Endothelial cell of umbilical vein (primary cell): ENCODE measurements at regions not wholly inside any gene's neighbourhood (a gene's known extent, or its start where the extent isn't known, plus 50 kb on each side); places are given as distances from the start of the nearest gene placed in this dataset.

Experiments used
- BruUV-seq: library from RNA; stranded (reverse); fragments of 400-500 nt; replicated peaks from 2 replicates; lab custom pipeline; 2021; lab: Mats Ljungman, UMichigan
- CTCF ChIA-PET: fragments of 300-600, 350-600 bp; sonication (Branson Sonifier 250); formaldehyde crosslinking; loops from one replicate; lab custom pipeline; 2021; ENCODE audit warnings: antibody characterized with exemption, inconsistent platforms; lab: Charles Lee
- POLR2A ChIA-PET: fragments of 300-600, 350-600 bp; sonication (Branson Sonifier 250); formaldehyde crosslinking; loops from one replicate; lab custom pipeline; 2021; ENCODE audit warnings: antibody characterized with exemption, inconsistent platforms; lab: Charles Lee
- DNase-seq: peaks from one replicate; pipeline ENCODE4 v3.0.0-alpha.2; 2011; ENCODE audit warnings: low read depth, low spot score
- FAIRE-seq: peaks from 2 replicates; lab custom pipeline; 2011; peaks lifted over from hg19 to GRCh38; lab: Jason Lieb, UNC
- H2AFZ ChIP-seq: 2 replicates; pipeline ENCODE4 v1.6.0; 2012; ENCODE audit warnings: low read depth, low read length, control low read depth, inconsistent platforms
- H3K27ac ChIP-seq: 2 replicates; pipeline ENCODE4 v1.5.1; 2011; ENCODE audit warnings: low read depth, mild to moderate bottlenecking, control low read depth, low read length, moderate library complexity; ENCODE audit not compliant: insufficient read depth
- H3K27me3 ChIP-seq, 2 experiments: 2 replicates each; pipeline versions ENCODE4 v1.6.0 to v1.6.1; 2011; ENCODE audit warnings: low read length in 2 of 2, mixed read lengths in 1 of 2; ENCODE audit not compliant: control insufficient read depth in 2 of 2, insufficient read depth in 2 of 2
- H3K36me3 ChIP-seq, 2 experiments: 2 replicates in 1 of 2; 3 replicates in 1 of 2; pipeline ENCODE4 v1.5.1; 2011; ENCODE audit warnings: low read length in 2 of 2, mild to moderate bottlenecking in 1 of 2, moderate library complexity in 1 of 2; ENCODE audit not compliant: control insufficient read depth in 2 of 2, insufficient read depth in 2 of 2; ENCODE audit errors: extremely low read depth in 1 of 2
- H3K4me1 ChIP-seq: 3 replicates; pipeline ENCODE4 v1.5.1; 2011; ENCODE audit warnings: mild to moderate bottlenecking, low read length; ENCODE audit not compliant: control insufficient read depth, insufficient read depth; ENCODE audit errors: extremely low read depth
- H3K4me2 ChIP-seq: 2 replicates; pipeline ENCODE4 v1.6.1; 2011; ENCODE audit warnings: low read length, control low read depth, mixed read lengths; ENCODE audit not compliant: insufficient read depth
- H3K4me3 ChIP-seq, 3 experiments: fragments of 200-600 bp in 1 of 3; sonication (generic), shearing (Covaris generic) in 1 of 3; replicated peaks in 1 of 3; 2 replicates each; pipeline ENCODE4 v1.5.1; 2011 to 2016; ENCODE audit warnings: control low read depth in 3 of 3, low read length in 3 of 3, mild to moderate bottlenecking in 2 of 3, inconsistent platforms in 1 of 3, low read depth in 1 of 3, moderate library complexity in 1 of 3; ENCODE audit not compliant: insufficient read depth in 1 of 3
- H3K79me2 ChIP-seq: 2 replicates; pipeline ENCODE4 v1.6.0; 2012; ENCODE audit warnings: low read length, inconsistent platforms; ENCODE audit not compliant: control insufficient read depth, insufficient read depth
- H3K9ac ChIP-seq: replicated peaks from 2 replicates; pipeline ENCODE3; 2011; ENCODE audit warnings: low read length, control low read depth; ENCODE audit not compliant: insufficient read depth; ENCODE audit errors: extremely low read depth
- H3K9me1 ChIP-seq: replicated peaks from 3 replicates; pipeline ENCODE4 v1.6.0; 2011; ENCODE audit warnings: mild to moderate bottlenecking, low read length; ENCODE audit not compliant: control insufficient read depth, insufficient read depth; ENCODE audit errors: extremely low read depth
- H3K9me3 ChIP-seq: replicated peaks from 2 replicates; pipeline ENCODE4 v1.5.1; 2012; ENCODE audit warnings: low read length, inconsistent platforms; ENCODE audit not compliant: control insufficient read depth, insufficient read depth
- H4K20me1 ChIP-seq: replicated peaks from 2 replicates; pipeline ENCODE3; 2011; ENCODE audit warnings: mild to moderate bottlenecking, low read length; ENCODE audit not compliant: control insufficient read depth, insufficient read depth; ENCODE audit errors: extremely low read depth
- CTCF ChIP-seq, 2 donors: IDR thresholded peaks; 1 replicate in 1 of 2; 2 replicates in 1 of 2; pipeline ENCODE4 v1.5.1; 2011; ENCODE audit warnings: low read length in 2 of 2, mild to moderate bottlenecking in 2 of 2, moderate library complexity in 2 of 2, control low read depth in 1 of 2, inconsistent platforms in 1 of 2, low read depth in 1 of 2; ENCODE audit not compliant: insufficient read depth in 1 of 2; ENCODE audit errors: extremely low read depth in 1 of 2
- EZH2 ChIP-seq: IDR thresholded peaks from 2 replicates; pipeline ENCODE4 v1.6.1; 2012; ENCODE audit warnings: borderline replicate concordance, low read depth, mild to moderate bottlenecking, moderate library complexity, low read length, inconsistent platforms; ENCODE audit not compliant: severe bottlenecking
- FOS ChIP-seq: IDR thresholded peaks from 2 replicates; pipeline ENCODE4 v1.6.1; 2011; ENCODE audit warnings: mild to moderate bottlenecking, low read length, moderate library complexity, borderline replicate concordance; ENCODE audit not compliant: insufficient read depth
- GATA2 ChIP-seq: IDR thresholded peaks from 2 replicates; pipeline ENCODE4 v1.7.0; 2011; ENCODE audit warnings: low read depth, mild to moderate bottlenecking, moderate library complexity, mixed read lengths, low read length; ENCODE audit not compliant: insufficient read length, insufficient read depth
- JUN ChIP-seq: IDR thresholded peaks from 2 replicates; pipeline ENCODE4 v1.6.1; 2011; ENCODE audit warnings: borderline replicate concordance, low read depth; ENCODE audit not compliant: insufficient read length, insufficient read depth
- MAX ChIP-seq: IDR thresholded peaks from 2 replicates; pipeline ENCODE4 v1.6.1; 2011; ENCODE audit not compliant: insufficient read depth, insufficient read length
- MYC ChIP-seq: IDR thresholded peaks from one replicate; pipeline ENCODE4 v1.6.1; 2011; ENCODE audit warnings: mild to moderate bottlenecking, low read depth, low read length
- POLR2A ChIP-seq: IDR thresholded peaks from 2 replicates; pipeline ENCODE4 v1.6.1; 2012; ENCODE audit warnings: low read depth, mild to moderate bottlenecking, control low read depth, low read length
- POLR2AphosphoS5 ChIP-seq: IDR thresholded peaks from 2 replicates; pipeline ENCODE4 v1.6.1; 2012; ENCODE audit warnings: low read depth, mild to moderate bottlenecking, control low read depth, low read length, moderate library complexity; ENCODE audit not compliant: insufficient read depth
- dilution Hi-C: fragments of 300-500 bp; cut with MboI; formaldehyde crosslinking; loops from one replicate; pipeline ENCODE4 v1.15.0; 2019; ENCODE audit warnings: low sequenced_read_pairs; ENCODE audit not compliant: extremely low pct_ligation_motif_present
- intact Hi-C: fragments of 100-400 bp; cut with micrococcal nuclease; formaldehyde crosslinking; loops from one replicate; pipeline ENCODE4 v1.10.0; 2022

GRCh38 chr1:60619581-60619980 lies 462.8 kb upstream of the NFIA start:
- Histone ChIP-seq H2AFZ (peak overlapping the region; percentile 46), H3K9ac (no peak overlapping the region), H3K36me3 (no peaks in the 10 kb centered on the region), H4K20me1 (no peaks in the 10 kb centered on the region), H3K9me1 (no peaks in the 10 kb centered on the region), H3K4me1 (peaks cover 29% of the 10 kb centered on the region), H3K79me2 (no peaks in the 10 kb centered on the region), H3K4me3 (no peak overlapping the region), H3K9me3 (no peaks in the 10 kb centered on the region), H3K4me2 (peak overlapping the region; percentile 76), H3K27me3 (no peaks in the 10 kb centered on the region), H3K27ac (peak overlapping the region; percentile 64)
- FAIRE-seq, result no peak
- dilution Hi-C loops, result no loop called here
- TF ChIP-seq JUN (no peak), EZH2 (no peak), GATA2 (no peak), FOS (peak; percentile 43)
- intact Hi-C loops, result no loop called here
- BruUV-seq, result TSS peak; percentile 17
- no peak for DNase-seq
- CTCF ChIA-PET, result interaction anchor here (1.0 to 2.1 kb wide), 9 partner anchors 13 to 340 kb away, joined by 3 to 9 read pairs (median 3); no protein-coding TSS in a partner anchor
- POLR2A ChIA-PET, result no interaction called here

GRCh38 chr1:60615666-60616065 lies 466.7 kb upstream of the NFIA start:
- Histone ChIP-seq H3K4me2 (no peak overlapping the region), H2AFZ (no peak overlapping the region), H3K4me3 (no peak overlapping the region), H3K9ac (no peak overlapping the region), H3K36me3 (no peaks in the 10 kb centered on the region), H3K27me3 (no peaks in the 10 kb centered on the region), H3K9me1 (no peaks in the 10 kb centered on the region), H3K4me1 (peaks cover 15% of the 10 kb centered on the region), H3K79me2 (no peaks in the 10 kb centered on the region), H3K9me3 (no peaks in the 10 kb centered on the region), H3K27ac (no peak overlapping the region), H4K20me1 (no peaks in the 10 kb centered on the region)
- FAIRE-seq (no peak), DNase-seq (no peak)
- no peak for TF ChIP-seq CTCF (IDR thresholded peaks at IDR 0.05; ENCODE audit: extremely low read depth in 1 of 2, insufficient read depth in 1 of 2, low read depth in 1 of 2, low read length in 2 of 2)
- TF ChIP-seq EZH2, result no peak
- TF ChIP-seq FOS, result no peak
- no peak for TF ChIP-seq MAX
- no peak for TF ChIP-seq POLR2A
- no peak for TF ChIP-seq MYC
- no peak for TF ChIP-seq JUN
- no peak for TF ChIP-seq GATA2
- no peak for TF ChIP-seq POLR2AphosphoS5
- ChIA-PET CTCF (no interaction called here), POLR2A (no interaction called here)
- dilution Hi-C loops, result no loop called here
- intact Hi-C loops, result no loop called here
- BruUV-seq, result no TSS peak
